ENCODE measurements at regions not wholly inside any gene's neighbourhood (a gene's known extent, or its start where the extent isn't known, plus 50 kb on each side); places are given as distances from the start of the nearest gene placed in this dataset.
"Not testable (repeated sequence)": the region's sequence is repeated elsewhere in the genome, so short reads cannot be mapped to it uniquely, and the experiment has no call there.

GRCh38 chr16:82271636-82272035, 101.6 kb upstream of the MPHOSPH6 start:
- 77 to 85% methylated on average over 1 of the region's 1 CpG for WGBS, 2 donors
- H3K4me1 ChIP-seq = no peaks in the 10 kb centered on the region
- H3K27ac ChIP-seq = no peak overlapping the region
- ATAC-seq (no peak), DNase-seq (no peak), FAIRE-seq (no peak)
- no peak overlapping the region for H3K4me3 ChIP-seq
- no peaks in the 10 kb centered on the region for H3K36me3 ChIP-seq
- no peaks in the 10 kb centered on the region for H3K9me3 ChIP-seq
- TF ChIP-seq CTCF (IDR thresholded peaks at IDR 0.05) = no peak
- intact Hi-C loops (cut with DNase I) = no loop called here
- no peaks in the 10 kb centered on the region for H3K27me3 ChIP-seq

DNA sequence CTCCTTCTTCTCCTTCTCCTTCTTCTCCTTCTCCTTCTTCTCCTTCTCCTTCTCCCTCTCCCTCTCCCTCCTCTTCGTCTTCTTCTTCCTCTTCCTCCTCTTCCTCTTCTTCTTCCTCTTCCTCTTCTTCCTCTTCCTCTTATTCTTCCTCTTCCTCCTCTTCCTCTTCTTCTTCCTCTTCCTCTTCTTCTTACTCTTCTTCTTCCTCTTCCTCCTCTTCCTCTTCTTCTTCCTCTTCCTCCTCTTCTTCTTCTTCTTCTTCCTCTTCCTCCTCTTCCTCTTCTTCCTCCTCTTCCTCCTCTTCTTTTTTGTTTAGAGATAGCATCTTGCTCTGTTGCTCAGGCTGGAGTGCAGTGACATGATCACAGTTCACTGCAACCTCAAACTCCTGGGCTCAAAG, 97.7 kb upstream of the MPHOSPH6 start:
- not testable (repeated sequence) for H3K27me3 ChIP-seq, FAIRE-seq, H3K4me3 ChIP-seq, H3K4me1 ChIP-seq, H3K9me3 ChIP-seq, H3K36me3 ChIP-seq, DNase-seq, ATAC-seq, H3K27ac ChIP-seq
- intact Hi-C loops (cut with DNase I) = loop anchor here in 2 of 3 donors (10.0 kb wide), 3 partner anchors 77 to 317 kb away; no protein-coding TSS in a partner anchor
- 57 to 70% methylated on average over 1 of the region's 1 CpG for WGBS, 2 donors

- Histone ChIP-seq H3K9me3 (no peaks in the 10 kb centered on the region), H3K36me3 (no peaks in the 10 kb centered on the region), H3K27ac (no peak overlapping the region), H3K27me3 (no peaks in the 10 kb centered on the region), H3K4me1 (no peaks in the 10 kb centered on the region), H3K4me3 (no peak overlapping the region)
- ATAC-seq (no peak), FAIRE-seq (no peak), DNase-seq (no peak)
- TF ChIP-seq CTCF (IDR thresholded peaks at IDR 0.05) = no peak
- intact Hi-C loops (cut with DNase I) = loop anchor here in 2 of 3 donors (10.0 kb wide), 3 partner anchors 79 to 319 kb away; no protein-coding TSS in a partner anchor
- 58 to 61% methylated on average over 2 of the region's 2 CpGs for whole genome bisulfite sequencing, 2 donors
Measured at GRCh38 chr16:82265809-82266208, 95.8 kb upstream of the MPHOSPH6 start.

DNA sequence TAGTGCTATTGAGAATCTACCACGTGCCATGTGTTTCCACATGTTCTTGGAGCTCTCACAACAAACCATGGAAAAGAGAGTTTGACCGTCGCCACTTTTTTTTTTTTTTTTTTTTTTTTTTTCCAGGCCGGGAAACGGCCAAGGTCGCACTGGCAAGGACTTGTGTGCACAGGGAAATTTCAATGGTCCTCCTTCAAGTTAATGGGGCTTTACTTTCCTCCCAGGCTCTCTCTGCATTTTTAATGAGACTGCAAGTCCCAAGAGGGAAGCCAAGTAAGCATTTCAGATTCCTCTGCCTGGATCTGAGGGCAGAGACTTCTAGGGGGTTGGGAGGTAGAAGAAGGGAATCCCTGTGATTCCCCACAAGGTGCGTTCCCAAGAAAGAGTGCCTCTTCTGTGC, 94.7 kb upstream of the MPHOSPH6 start:
- intact Hi-C loops (cut with DNase I) = loop anchor here in 2 of 3 donors (5.0 to 10.0 kb wide), 4 partner anchors 80 to 320 kb away; no protein-coding TSS in a partner anchor
- no peak for TF ChIP-seq CTCF (IDR thresholded peaks at IDR 0.05)
- Histone ChIP-seq H3K36me3 (no peaks in the 10 kb centered on the region), H3K4me1 (no peaks in the 10 kb centered on the region), H3K27ac (no peak overlapping the region), H3K27me3 (no peaks in the 10 kb centered on the region), H3K9me3 (no peaks in the 10 kb centered on the region), H3K4me3 (no peak overlapping the region)
- no peak for FAIRE-seq
- DNase-seq = no peak
- no peak for ATAC-seq
- WGBS, 2 donors = 27 to 28% methylated on average over 7 of the region's 7 CpGs

DNA sequence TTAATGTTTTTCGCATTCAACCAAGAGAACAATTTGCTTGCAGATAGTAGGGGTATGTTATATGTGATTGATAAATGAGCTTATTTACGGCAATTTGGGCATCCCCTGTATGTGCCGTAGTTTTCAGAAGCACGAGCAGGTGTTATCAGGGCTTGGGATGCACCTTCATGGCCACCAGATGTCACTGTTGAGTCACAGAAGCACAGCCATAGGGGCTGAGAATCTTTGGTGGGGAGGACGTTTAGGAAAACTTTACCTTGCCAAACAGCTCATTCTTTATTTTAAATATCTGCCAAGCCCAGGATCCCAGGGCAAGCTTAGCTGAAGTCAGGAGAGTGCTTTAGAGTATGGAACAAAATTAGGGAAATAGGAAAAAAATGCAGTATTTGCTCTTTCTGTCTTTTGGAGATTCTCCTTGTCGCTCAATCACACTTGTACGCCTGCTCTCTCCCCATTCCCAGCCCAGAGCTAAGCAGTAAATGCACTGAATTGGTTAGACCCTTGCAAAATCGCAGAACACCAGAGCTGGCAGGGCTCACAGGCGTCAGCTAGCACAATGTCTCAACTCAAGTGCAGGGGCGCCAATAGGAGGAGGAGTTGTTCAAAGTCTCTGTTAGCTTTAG, 93.6 kb upstream of the MPHOSPH6 start:
- peak; percentile 79 to 93 (median 90) for TF ChIP-seq CTCF (IDR thresholded peaks at IDR 0.05)
- no peak for FAIRE-seq
- DNase-seq = peak in 4 of 6 donors; percentile 16 to 54 (median 28)
- Histone ChIP-seq H3K4me3 (no peak overlapping the region), H3K27ac (no peak overlapping the region), H3K27me3 (no peaks in the 10 kb centered on the region), H3K9me3 (no peaks in the 10 kb centered on the region), H3K4me1 (no peaks in the 10 kb centered on the region), H3K36me3 (no peaks in the 10 kb centered on the region)
- intact Hi-C loops (cut with DNase I) = loop anchor here in 2 of 3 donors (5.0 to 10.0 kb wide), 4 partner anchors 81 to 321 kb away; no protein-coding TSS in a partner anchor
- WGBS, 2 donors = 20 to 21% methylated on average over 10 of the region's 10 CpGs
- peak; percentile 74 to 91 (median 86) for ATAC-seq
